Left lobe of liver (tissue), 2 donors: ENCODE measurements at regions not wholly inside any gene's neighbourhood (a gene's known extent, or its start where the extent isn't known, plus 50 kb on each side); places are given as distances from the start of the nearest gene placed in this dataset.

Experiments
- ATAC-seq: fragments of 200-7000 bp; cut with Tn5 transposase; one replicate; pipeline ENCODE4 v1.9.1; 2020; ENCODE audit warnings: mild to moderate bottlenecking, moderate library complexity
- DNase-seq: peaks from one replicate; pipeline ENCODE4 v3.0.0-alpha.2; 2020; ENCODE audit warnings: low spot score
- donor health status: DM: no; HTN: no; CAD: no; lungs with moderate emphysema.
- donor health status: DM: no; HTN: yes; CAD: no.

GRCh38 chr1:38436006-38436405 is 389.4 kb upstream of the POU3F1 start:
- DNase-seq (no peak), ATAC-seq (no peak)

GRCh38 chr1:38433084-38433722 is 386.6 kb upstream of the POU3F1 start:
- no peak for ATAC-seq
- no peak for DNase-seq

DNA sequence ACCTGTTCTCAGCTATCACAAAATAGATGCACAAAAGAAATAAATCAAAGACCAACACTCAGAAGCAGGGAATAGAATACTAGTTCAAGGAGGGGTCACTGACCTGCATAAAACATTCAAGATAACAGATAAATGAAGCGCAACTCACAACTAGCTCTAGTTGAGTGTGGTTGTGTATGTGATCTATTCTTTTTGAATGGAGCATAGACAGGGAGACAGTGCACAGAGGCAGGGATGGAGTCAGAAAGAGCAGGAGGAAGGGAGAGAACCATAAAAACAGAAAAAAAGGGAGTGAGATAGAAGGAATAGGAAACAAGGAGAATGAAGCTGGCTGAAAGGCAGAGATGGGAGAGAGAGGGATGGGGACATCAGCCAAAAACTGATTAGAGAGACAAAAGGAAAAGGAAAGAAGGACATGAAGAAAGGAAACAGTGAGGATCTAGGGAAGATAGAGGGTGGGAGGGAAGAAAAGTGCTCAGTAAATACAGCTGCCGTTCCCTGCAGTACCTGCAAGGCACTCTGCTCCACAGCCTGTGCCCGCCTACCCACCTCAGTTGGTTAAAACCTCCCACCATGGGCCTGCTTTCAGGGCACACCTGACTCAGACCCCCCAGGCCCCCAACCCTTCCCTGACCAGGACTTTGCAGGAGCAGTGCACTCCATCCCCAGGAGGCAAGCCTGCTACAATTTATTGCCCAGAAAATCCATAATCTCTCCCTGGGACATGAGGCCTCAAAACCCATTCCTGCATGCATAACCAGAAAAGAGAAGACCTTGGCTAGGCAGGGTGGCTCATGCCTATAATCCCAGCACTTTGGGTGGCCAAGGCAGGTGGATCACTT is 385.2 kb upstream of the POU3F1 start:
- DNase-seq: no peak
- no peak for ATAC-seq

DNA sequence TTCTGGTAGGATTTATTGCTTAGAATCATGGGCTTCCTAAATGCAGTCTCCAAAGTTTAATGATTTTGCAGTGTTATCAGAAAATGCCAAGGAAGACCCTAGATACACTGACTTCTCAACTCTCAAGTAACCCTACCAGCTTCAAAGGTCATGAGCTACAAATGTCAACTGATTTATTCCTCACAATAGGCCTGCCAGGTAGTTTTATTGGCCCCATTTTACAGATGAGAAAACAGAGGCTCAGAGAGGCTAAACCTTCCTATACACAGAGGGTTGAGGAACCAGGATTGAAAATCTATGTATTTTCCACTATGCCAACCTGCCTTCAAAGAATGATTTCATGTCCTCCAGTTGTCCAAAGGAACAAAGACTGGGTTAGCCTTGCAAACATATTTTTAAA is 384.4 kb upstream of the POU3F1 start:
- ATAC-seq (no peak), DNase-seq (no peak)

DNA sequence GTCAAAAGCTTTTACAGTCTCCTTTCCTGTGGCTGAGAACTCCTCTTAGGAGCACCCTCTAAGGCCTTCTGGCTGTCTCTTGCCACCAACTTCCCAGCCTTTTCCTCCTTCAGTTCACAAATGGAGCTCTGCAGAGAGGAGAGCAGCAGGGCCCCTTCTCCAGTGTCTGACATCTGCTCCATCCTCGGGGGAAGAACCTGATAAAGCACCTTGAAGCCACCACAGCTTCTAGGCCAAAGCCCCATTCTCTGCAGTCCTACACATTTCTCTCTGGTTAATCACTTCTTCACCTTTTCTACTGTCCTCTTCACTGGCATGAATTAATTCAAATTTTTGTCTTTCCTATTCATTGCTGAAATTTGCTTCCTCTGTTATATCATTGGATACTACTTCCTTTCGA is 378.1 kb upstream of the POU3F1 start:
- no peak for ATAC-seq
- DNase-seq: no peak

DNA sequence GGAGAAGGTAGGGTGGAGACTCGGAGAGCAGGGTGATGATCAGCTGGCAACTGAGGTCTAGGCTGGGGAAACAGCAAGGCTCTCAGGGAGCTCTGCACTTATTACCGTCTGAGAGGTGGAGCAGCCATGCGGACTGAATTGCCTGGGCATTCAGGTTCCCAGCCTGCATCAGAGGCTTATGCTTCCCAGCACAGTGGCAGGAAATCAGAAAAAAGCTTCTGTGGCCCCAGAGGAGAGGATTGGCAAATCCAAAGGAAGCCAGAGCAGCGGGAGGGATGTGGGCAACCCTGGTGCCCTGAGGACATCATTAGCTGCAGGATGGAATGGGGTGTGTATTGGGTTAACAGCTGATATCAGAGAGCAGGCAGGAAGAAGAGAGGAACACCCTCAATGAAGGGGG is 374.1 kb upstream of the POU3F1 start:
- DNase-seq: no peak
- no peak for ATAC-seq

DNA sequence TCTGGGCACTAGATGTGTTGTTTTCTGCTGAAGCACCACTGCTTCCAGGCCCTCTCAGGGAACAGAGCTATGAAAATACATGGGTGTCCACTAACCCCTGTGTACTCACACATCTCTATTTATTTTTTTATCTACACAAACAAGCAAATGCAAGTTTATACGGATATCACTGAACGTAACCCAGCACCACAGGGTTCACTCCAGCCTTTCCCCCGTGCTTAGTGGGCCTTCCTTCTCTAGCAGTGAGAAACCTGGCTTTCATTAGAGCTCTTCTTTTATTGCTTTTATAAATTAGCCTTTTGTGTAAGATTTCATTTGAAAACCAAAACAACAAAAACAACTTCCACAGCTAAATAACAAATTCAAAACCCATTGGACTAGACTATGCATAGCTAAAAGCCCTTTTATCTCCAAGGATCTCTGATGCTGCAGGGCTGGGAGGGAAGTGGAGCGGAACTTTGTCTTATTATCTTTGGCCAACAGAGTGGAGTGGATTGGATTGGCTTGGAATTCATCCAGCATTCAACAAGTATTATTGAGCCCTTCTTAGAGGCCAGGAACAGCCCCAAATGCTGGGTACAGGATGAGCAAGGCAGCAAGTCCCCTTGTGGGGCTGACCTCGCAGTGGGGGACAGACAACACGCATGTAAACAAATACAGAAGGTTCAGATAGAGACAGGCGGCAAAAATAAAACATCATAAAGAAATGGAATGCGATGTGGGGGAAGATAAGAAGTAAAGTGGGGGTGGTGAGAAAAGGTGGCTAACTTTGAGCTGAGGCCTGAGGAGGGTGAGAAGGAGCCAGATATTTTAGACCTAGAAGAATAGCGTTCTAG is 371.8 kb upstream of the POU3F1 start:
- no peak for ATAC-seq
- DNase-seq: no peak

DNA sequence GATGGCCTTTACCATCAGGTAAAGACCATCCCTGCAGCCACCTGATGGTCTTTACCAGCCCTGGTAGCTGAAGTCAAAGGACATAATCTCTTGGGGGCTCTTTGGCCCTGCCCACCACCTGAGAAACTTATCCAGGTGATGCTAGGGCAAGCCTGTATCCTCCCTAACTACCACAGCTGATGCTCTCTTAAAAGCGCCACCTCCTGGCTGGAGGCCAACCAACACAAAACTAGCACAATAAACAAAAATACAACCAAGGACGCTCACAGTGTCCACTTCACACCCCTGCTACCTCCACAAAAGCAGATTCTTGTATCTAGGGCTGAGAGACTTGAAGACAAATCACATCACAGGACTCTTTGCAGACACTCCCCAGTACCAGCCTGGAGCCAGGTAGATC is 357.1 kb upstream of the POU3F1 start:
- ATAC-seq: no peak
- DNase-seq: no peak

DNA sequence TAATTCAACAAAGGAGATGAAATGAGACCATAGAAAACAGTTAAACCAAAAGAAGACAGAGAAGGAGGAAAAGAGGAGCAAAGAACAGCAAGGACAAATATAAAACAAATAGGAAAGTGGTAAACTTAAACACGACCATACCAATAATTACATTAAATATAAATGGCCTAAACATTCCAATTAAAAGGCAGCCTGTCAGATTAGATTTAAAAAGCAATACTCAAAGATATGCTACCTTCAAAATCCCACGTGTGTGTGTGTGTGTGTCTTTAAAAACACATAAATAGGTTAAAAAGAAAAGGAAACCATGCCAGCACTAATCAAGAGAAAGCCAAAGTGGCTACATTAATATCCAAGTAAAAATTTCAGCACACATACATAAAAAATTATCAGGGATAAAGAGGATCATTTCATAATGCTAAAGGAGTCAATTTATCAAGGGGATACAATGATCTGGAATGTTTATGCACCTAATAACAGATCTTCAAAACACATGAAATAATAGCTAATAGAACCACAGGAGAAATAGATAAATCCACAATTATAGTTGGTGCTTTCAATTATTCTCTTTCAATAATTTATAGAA is 355.7 kb upstream of the POU3F1 start:
- no peak for DNase-seq
- no peak for ATAC-seq

GRCh38 chr1:38396606-38397005 is 350.0 kb upstream of the POU3F1 start:
- no peak for ATAC-seq

GRCh38 chr1:38394303-38394702 is 347.7 kb upstream of the POU3F1 start:
- ATAC-seq (no peak), DNase-seq (no peak)

More at GRCh38 chr1:38396606-38397005, 350.0 kb upstream of the POU3F1 start:
- DNase-seq: no peak

DNA sequence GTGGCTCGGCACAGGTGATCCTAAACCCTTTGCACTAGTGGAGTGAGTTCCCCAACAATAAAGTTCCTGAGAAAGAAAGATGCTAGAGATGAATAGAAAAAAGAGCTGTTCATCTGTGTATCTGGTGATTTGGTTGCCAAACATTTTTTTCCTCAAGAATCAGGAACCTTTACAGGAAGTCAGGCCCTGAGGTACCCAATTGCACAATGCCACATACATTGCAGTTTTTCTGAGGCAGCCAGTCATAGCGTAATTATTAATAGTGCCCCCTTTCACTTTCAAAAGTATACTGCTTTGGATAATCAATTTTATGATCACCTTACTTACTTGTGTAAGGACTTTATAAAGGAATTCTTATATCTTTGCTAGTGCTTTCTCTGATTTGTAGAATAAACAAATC is 346.3 kb upstream of the POU3F1 start:
- DNase-seq: no peak
- ATAC-seq: no peak

DNA sequence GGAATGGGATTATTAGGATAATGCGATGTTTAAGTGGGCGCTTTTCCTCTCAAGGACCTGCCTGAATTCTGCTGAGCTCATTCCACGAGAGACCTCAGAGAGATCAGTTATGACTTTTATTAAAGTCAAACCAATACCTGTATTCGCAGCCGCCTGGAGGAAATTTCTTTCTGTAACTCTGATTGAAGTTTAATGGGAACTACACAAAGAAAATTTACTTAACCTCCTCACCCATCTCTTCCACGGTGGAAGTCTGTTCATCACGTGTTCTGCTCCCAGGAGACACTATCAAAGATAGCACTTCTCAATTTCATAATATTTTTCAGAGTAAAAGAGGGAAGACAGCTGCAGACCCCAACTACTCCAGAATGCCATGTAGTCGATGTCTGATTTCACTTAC is 334.7 kb upstream of the POU3F1 start:
- DNase-seq (no peak), ATAC-seq (no peak)

DNA sequence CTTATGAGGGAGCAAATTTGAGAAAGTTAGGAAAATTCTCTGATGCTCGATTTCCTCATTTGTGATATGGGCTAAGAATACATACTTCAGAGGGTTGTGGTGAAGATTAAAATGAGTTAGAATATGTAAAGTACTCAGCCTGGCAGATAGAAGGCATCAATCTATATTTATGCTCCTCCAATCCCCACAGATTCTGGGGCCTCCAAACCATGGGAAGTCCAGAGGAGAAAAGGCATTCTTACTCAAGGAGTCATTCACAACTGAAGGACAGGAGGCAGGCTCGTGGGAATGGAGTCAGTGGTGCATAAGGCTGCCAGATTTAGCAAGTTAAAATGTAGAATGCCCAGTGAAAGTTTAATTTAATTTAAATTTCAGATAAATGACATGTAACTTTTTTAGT is 330.0 kb upstream of the POU3F1 start:
- ATAC-seq: no peak

DNA sequence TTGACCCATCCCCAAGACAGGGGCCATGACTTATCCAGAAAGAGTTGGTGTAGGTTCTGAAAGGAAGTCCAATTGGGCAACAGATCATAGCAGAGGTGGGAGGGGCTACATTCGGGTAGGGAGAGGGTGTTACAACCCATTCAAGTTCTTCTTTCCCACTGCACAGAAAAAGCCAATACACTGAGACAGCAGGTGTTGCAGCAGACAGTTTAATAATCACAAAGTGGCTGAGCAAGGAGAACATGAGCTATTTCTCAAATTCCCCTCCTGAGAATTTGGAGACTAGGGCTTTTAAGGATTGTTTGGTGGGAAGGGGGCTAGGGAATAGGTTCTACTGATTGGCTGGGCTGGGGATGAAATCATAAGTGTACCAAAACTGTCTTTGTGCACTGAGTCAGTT is 328.4 kb upstream of the POU3F1 start:
- no peak for ATAC-seq
- DNase-seq: no peak

More for the DNA sequence above, 330.0 kb upstream of the POU3F1 start:
- no peak for DNase-seq

DNA sequence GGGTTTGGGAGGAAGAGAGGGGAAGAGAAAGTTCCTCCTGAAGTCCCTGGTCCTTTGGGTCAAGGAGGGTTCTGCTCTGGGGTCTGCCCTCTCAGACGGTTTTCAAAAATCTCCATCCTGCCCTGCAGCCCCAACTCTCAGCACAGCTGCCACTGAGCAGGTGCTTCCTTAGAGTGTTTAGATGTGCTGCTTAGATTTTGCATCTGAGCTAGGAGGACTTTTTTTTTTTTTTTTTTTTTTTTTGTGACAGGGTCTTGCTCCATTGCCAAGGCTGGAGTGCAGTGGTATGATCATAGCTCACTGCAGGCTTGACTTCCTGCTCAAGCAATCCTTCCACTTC is 324.9 kb upstream of the POU3F1 start:
- ATAC-seq: no peak
- no peak for DNase-seq

DNA sequence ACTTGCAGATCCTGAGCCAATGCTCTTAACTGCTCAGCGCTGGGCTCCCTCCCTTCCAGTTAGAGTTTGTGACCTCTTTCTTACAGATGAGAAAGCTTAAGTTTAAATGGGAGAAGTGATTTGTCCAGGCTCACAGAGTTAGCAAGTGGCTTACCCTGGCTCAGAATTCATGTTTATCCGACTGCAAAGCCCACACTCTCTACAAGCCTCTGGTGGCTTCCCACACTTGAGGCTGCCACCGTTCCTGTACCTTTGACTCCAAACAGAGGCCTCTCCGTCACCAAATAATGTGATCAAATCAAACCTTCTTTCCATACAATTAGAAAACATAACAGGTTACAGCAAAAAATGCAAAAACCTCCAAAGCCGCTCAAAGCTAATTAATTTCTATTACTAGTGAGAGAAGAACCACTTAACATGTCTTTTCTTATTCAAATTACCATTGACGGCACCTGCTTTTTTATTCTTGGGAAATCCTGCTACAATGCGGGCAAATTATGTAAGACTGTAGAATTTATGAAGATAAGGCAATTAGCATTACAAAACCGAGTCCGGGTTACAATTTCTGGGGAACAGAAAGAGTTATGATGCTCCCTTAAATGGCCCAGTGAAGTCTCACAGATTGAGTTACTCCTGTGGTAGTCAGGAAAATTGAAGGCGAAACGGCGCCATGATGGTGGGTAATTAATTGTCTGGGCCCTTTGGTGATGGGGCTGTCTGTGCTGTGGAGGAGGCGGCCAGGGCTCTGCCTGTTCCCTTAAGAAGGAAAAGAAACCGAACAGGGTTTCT is 324.3 kb upstream of the POU3F1 start:
- DNase-seq: no peak

GRCh38 chr1:38365242-38365641 is 318.6 kb upstream of the POU3F1 start:
- ATAC-seq (no peak), DNase-seq (no peak)

More for the DNA sequence above, 324.3 kb upstream of the POU3F1 start:
- no peak for ATAC-seq

- DNase-seq (no peak), ATAC-seq (no peak)
Observed at GRCh38 chr1:38361566-38361965, 315.0 kb upstream of the POU3F1 start.

DNA sequence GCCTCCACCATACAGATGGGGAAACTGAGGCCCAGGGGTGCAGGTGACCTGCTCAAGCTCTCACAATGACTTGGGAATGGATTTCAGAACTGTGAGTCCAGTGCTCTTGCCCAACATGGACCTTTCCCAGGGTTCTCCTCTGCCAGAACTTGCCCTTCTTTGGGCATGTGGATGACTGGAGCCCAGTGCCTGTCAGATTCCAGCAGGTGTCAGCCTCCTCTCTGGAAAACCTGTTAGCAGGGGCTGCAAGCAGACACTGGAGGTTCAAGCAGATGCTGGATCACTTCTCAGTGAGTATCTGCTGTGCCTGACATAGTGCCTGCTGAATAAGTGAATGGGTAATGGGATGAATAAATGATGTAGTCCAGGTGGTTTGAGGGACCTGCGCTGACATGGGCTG is 314.2 kb upstream of the POU3F1 start:
- DNase-seq: no peak
- ATAC-seq: no peak

DNA sequence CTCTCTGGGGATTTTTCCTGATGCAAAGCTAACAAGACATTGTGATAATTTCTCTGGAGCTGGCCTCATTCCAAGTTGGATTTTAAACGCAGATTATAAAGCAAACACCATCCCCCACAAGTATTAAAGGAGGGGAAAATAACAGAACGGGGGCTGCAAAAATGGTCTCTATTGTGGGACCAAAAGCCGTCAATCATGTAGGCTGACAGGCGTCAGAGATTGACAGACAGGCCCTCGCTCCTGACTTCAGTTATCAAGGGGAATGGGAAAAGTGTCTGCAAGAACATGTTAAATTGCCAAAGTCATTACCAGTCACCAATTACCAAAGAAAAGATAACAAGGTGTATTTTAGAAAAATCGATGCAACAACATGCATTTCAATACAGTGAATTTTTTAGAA is 307.4 kb upstream of the POU3F1 start:
- ATAC-seq (no peak), DNase-seq (no peak)
